Suprapubic skin (tissue), 4 donors: ENCODE measurements at regions not wholly inside any gene's neighbourhood (a gene's known extent, or its start where the extent isn't known, plus 50 kb on each side); places are given as distances from the start of the nearest gene placed in this dataset.

ENCODE experiments used
- CTCF ChIP-seq, 2 donors: fragments of 200-600 bp in 1 of 2; fragments of 450-650 bp in 1 of 2; sonication (generic) in 1 of 2; IDR thresholded peaks; one replicate each; pipeline ENCODE4 v1.5.1; 2016 to 2019; ENCODE audit warnings: antibody characterized with exemption in 2 of 2, mild to moderate bottlenecking in 1 of 2, moderate library complexity in 1 of 2
- EP300 ChIP-seq: sonication (generic); formaldehyde crosslinking; IDR thresholded peaks from one replicate; pipeline ENCODE4 v1.6.1; 2017; ENCODE audit warnings: antibody characterized with exemption
- POLR2A ChIP-seq, 2 donors: fragments of 450-650 bp; IDR thresholded peaks; one replicate each; pipeline ENCODE4 v1.6.1; 2017; ENCODE audit warnings: antibody characterized with exemption in 2 of 2, mild to moderate bottlenecking in 2 of 2, moderate library complexity in 2 of 2
- POLR2AphosphoS5 ChIP-seq, 3 donors: sonication (generic); formaldehyde crosslinking; IDR thresholded peaks; one replicate each; pipeline ENCODE4 v1.6.1; 2017; ENCODE audit warnings: antibody characterized with exemption in 3 of 3

GRCh38 chr1:163684785-163685184, 363.0 kb downstream of the NUF2 start:
- TF ChIP-seq CTCF (IDR thresholded peaks at IDR 0.05) (no peak), EP300 (no peak), POLR2AphosphoS5 (IDR thresholded peaks at IDR 0.05) (no peak), POLR2A (IDR thresholded peaks at IDR 0.05) (no peak)
